ENCODE measurements at regions not wholly inside any gene's neighbourhood (a gene's known extent, or its start where the extent isn't known, plus 50 kb on each side); places are given as distances from the start of the nearest gene placed in this dataset.

- peaks cover 6% of the 10 kb centered on the region for H3K9me3 Mint-ChIP-seq (ENCODE audit: low read depth, unreplicated experiment)
- CTCF ChIA-PET, result no interaction called here
- H3K27ac Mint-ChIP-seq (ENCODE audit: unreplicated experiment), result no peak overlapping the region
- H3K4me3 Mint-ChIP-seq (ENCODE audit: low read depth, unreplicated experiment), result no peak overlapping the region
- H3K36me3 Mint-ChIP-seq (ENCODE audit: insufficient read depth, unreplicated experiment), result no peaks in the 10 kb centered on the region
- intact Hi-C loops (cut with micrococcal nuclease; ENCODE audit: unreplicated experiment), result no loop called here
- no TSS peak for BruUV-seq (replicated peaks)
- no peaks in the 10 kb centered on the region for H3K27me3 Mint-ChIP-seq (ENCODE audit: unreplicated experiment)
- TF ChIP-seq CTCF (IDR thresholded peaks at IDR 0.05; ENCODE audit: unreplicated experiment), result no peak
- H3K4me1 Mint-ChIP-seq (ENCODE audit: low read depth, unreplicated experiment), result no peaks in the 10 kb centered on the region
- DNase-seq, result no peak
Observed at GRCh38 chr4:35124106-35124505, 1120.2 kb downstream of the ARAP2 start.

DNA sequence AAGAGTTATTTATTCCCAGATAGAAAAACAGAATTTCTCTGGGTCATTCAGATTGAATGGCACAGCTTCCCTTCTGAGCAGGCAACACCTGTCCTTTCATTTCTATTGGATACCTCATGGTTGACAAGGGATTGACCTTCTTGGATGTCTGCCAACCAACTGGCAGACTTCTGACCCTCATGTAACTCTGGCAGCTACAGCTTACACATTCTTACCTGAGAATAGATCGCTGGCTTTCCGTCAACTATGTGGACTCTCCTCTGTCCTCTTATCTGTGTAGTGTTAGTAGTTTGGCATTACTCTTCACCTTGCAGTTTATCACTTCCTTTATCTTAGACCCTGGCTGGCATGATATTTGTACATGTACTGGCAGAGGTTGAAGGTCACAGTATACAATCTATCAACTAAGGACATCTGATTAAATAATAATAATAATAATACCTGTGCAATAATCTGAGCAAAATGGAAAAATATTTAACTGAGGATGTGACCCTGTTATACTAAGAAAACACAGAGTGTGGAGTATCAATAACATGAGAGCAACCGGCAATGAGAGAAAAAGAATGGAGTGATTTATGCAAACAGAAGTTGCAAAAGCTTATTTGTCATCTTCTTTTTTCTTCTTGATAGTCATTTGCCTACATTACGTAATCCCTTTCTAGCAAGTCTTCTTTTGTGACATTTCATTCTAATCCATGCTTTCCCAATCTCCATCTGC is 1118.2 kb downstream of the ARAP2 start:
- Mint-ChIP-seq H3K4me1 (ENCODE audit: low read depth, unreplicated experiment) (no peaks in the 10 kb centered on the region), H3K36me3 (ENCODE audit: insufficient read depth, unreplicated experiment) (no peaks in the 10 kb centered on the region), H3K27me3 (ENCODE audit: unreplicated experiment) (no peaks in the 10 kb centered on the region), H3K9me3 (ENCODE audit: low read depth, unreplicated experiment) (peaks cover 6% of the 10 kb centered on the region), H3K4me3 (ENCODE audit: low read depth, unreplicated experiment) (no peak overlapping the region), H3K27ac (ENCODE audit: unreplicated experiment) (no peak overlapping the region)
- no peak for TF ChIP-seq CTCF (IDR thresholded peaks at IDR 0.05; ENCODE audit: unreplicated experiment)
- no peak for DNase-seq
- intact Hi-C loops (cut with micrococcal nuclease; ENCODE audit: unreplicated experiment), result no loop called here
- no TSS peak for BruUV-seq (replicated peaks)
- CTCF ChIA-PET, result no interaction called here

DNA sequence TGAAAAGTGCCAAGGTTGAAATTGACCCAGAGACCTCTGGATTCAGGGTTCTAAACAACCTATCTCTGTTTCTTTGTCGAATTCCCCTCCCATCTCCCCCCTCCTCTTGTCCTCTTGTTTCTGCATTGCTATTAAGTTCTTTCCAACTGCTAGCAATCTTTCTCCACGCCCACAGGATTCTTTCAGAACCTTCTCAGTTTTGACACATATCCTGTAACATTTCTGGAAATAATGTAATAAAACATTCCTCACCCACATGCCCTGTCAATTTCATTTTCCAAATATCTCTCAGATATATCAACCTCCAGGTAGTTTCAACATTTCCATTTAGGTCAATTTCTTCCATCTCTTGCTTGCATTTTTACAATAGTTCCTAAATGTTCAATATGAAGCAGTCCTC is 1105.9 kb downstream of the ARAP2 start:
- no TSS peak for BruUV-seq (replicated peaks)
- peaks cover 6% of the 10 kb centered on the region for H3K9me3 Mint-ChIP-seq (ENCODE audit: low read depth, unreplicated experiment)
- CTCF ChIA-PET, result no interaction called here

DNA sequence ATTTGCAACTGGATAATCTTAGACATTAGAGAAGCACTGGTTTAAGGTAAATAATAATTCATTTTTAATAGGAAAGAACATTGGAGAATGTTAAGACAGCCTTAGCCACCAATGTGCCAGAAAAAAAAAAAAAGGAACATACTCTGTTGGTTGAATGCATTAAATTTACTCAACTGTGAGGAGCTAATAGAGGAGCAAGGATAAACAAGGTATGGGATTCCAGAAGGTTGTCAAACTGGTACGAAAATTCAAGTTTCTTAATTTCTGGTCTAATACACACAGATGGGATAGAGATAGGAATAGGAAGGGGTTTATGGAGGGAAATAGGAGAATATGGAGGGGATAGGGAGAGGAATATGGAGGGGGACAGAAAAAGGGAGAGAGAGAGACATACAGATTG is 1096.6 kb downstream of the ARAP2 start:
- CTCF ChIA-PET, result no interaction called here
- Mint-ChIP-seq H3K4me3 (ENCODE audit: low read depth, unreplicated experiment) (no peak overlapping the region), H3K4me1 (ENCODE audit: low read depth, unreplicated experiment) (no peaks in the 10 kb centered on the region), H3K36me3 (ENCODE audit: insufficient read depth, unreplicated experiment) (no peaks in the 10 kb centered on the region), H3K9me3 (ENCODE audit: low read depth, unreplicated experiment) (peaks cover 9% of the 10 kb centered on the region), H3K27me3 (ENCODE audit: unreplicated experiment) (no peaks in the 10 kb centered on the region), H3K27ac (ENCODE audit: unreplicated experiment) (no peak overlapping the region)
- no TSS peak for BruUV-seq (replicated peaks)
- TF ChIP-seq CTCF (IDR thresholded peaks at IDR 0.05; ENCODE audit: unreplicated experiment), result no peak
- intact Hi-C loops (cut with micrococcal nuclease; ENCODE audit: unreplicated experiment), result no loop called here
- no peak for DNase-seq

More for the DNA sequence above, 1105.9 kb downstream of the ARAP2 start:
- no peak for TF ChIP-seq CTCF (IDR thresholded peaks at IDR 0.05; ENCODE audit: unreplicated experiment)
- DNase-seq, result no peak
- Mint-ChIP-seq H3K4me1 (ENCODE audit: low read depth, unreplicated experiment) (no peaks in the 10 kb centered on the region), H3K27me3 (ENCODE audit: unreplicated experiment) (no peaks in the 10 kb centered on the region), H3K27ac (ENCODE audit: unreplicated experiment) (no peak overlapping the region), H3K36me3 (ENCODE audit: insufficient read depth, unreplicated experiment) (no peaks in the 10 kb centered on the region), H3K4me3 (ENCODE audit: low read depth, unreplicated experiment) (no peak overlapping the region)
- intact Hi-C loops (cut with micrococcal nuclease; ENCODE audit: unreplicated experiment), result no loop called here

Data from Calu3 (cell line).